ENCODE measurements at regions not wholly inside any gene's neighbourhood (a gene's known extent, or its start where the extent isn't known, plus 50 kb on each side); places are given as distances from the start of the nearest gene placed in this dataset.

- DNase-seq = no peak
- no peak for TF ChIP-seq CTCF (IDR thresholded peaks at IDR 0.05; ENCODE audit: low read depth, low read length)
- Histone ChIP-seq H3K4me3 (ENCODE audit: low read depth, low read length) (no peak overlapping the region), H3K9me3 (ENCODE audit: severe bottlenecking) (no peaks in the 10 kb centered on the region), H3K36me3 (no peaks in the 10 kb centered on the region), H3K27me3 (ENCODE audit: insufficient read depth, low read depth, severe bottlenecking) (no peaks in the 10 kb centered on the region), H3K27ac (no peak overlapping the region)
These were observed 231.7 kb upstream of the CNTNAP2 start for GRCh38 chr7:145884716-145885514.

- no peak for DNase-seq
- TF ChIP-seq CTCF (IDR thresholded peaks at IDR 0.05; ENCODE audit: low read depth, low read length) = no peak
- H3K36me3 ChIP-seq = no peaks in the 10 kb centered on the region
- H3K4me3 ChIP-seq (ENCODE audit: low read depth, low read length) = no peak overlapping the region
- H3K9me3 ChIP-seq (ENCODE audit: severe bottlenecking) = no peaks in the 10 kb centered on the region
- no peak overlapping the region for H3K27ac ChIP-seq
- no peaks in the 10 kb centered on the region for H3K27me3 ChIP-seq (ENCODE audit: insufficient read depth, low read depth, severe bottlenecking)
These were observed 240.2 kb upstream of the CNTNAP2 start for GRCh38 chr7:145876376-145876775.

GRCh38 chr7:145875267-145875666 is 241.3 kb upstream of the CNTNAP2 start:
- no peak for TF ChIP-seq CTCF (IDR thresholded peaks at IDR 0.05; ENCODE audit: low read depth, low read length)
- no peaks in the 10 kb centered on the region for H3K9me3 ChIP-seq (ENCODE audit: severe bottlenecking)

GRCh38 chr7:145868935-145869334 is 247.7 kb upstream of the CNTNAP2 start:
- Histone ChIP-seq H3K27me3 (ENCODE audit: insufficient read depth, low read depth, severe bottlenecking) (no peaks in the 10 kb centered on the region), H3K4me3 (ENCODE audit: low read depth, low read length) (no peak overlapping the region), H3K36me3 (no peaks in the 10 kb centered on the region), H3K27ac (no peak overlapping the region), H3K9me3 (ENCODE audit: severe bottlenecking) (no peaks in the 10 kb centered on the region)
- no peak for TF ChIP-seq CTCF (IDR thresholded peaks at IDR 0.05; ENCODE audit: low read depth, low read length)
- DNase-seq = no peak

More at GRCh38 chr7:145875267-145875666, 241.3 kb upstream of the CNTNAP2 start:
- DNase-seq = no peak
- Histone ChIP-seq H3K27ac (no peak overlapping the region), H3K4me3 (ENCODE audit: low read depth, low read length) (no peak overlapping the region), H3K36me3 (no peaks in the 10 kb centered on the region), H3K27me3 (ENCODE audit: insufficient read depth, low read depth, severe bottlenecking) (no peaks in the 10 kb centered on the region)

GRCh38 chr7:145862212-145862611 is 254.4 kb upstream of the CNTNAP2 start:
- no peaks in the 10 kb centered on the region for H3K9me3 ChIP-seq (ENCODE audit: severe bottlenecking)

More at GRCh38 chr7:145862212-145862611, 254.4 kb upstream of the CNTNAP2 start:
- no peak overlapping the region for H3K27ac ChIP-seq
- H3K4me3 ChIP-seq (ENCODE audit: low read depth, low read length) = no peak overlapping the region
- no peak for TF ChIP-seq CTCF (IDR thresholded peaks at IDR 0.05; ENCODE audit: low read depth, low read length)
- H3K36me3 ChIP-seq = no peaks in the 10 kb centered on the region
- H3K27me3 ChIP-seq (ENCODE audit: insufficient read depth, low read depth, severe bottlenecking) = no peaks in the 10 kb centered on the region
- peak; percentile 91 for DNase-seq

Measured in WERI-Rb-1 (cell line).